Keratinocyte (primary cell): ENCODE measurements at regions not wholly inside any gene's neighbourhood (a gene's known extent, or its start where the extent isn't known, plus 50 kb on each side); places are given as distances from the start of the nearest gene placed in this dataset.
"Not testable (repeated sequence)": the region's sequence is repeated elsewhere in the genome, so short reads cannot be mapped to it uniquely, and the experiment has no call there.

Experiments
- DNase-seq: peaks from one replicate; pipeline ENCODE4 v3.0.0-alpha.2; 2011; ENCODE audit warnings: low read depth, missing footprints, low spot score
- FAIRE-seq: peaks from 2 replicates; lab custom pipeline; 2011; peaks lifted over from hg19 to GRCh38; lab: Jason Lieb, UNC
- H2AFZ ChIP-seq: 2 replicates; pipeline ENCODE4 v1.6.0; 2012; ENCODE audit warnings: low read length, control low read depth, inconsistent platforms; ENCODE audit not compliant: control insufficient read depth
- H3K27ac ChIP-seq: 2 replicates; pipeline ENCODE4 v1.5.1; 2011; ENCODE audit warnings: low read length; ENCODE audit not compliant: control insufficient read depth, insufficient read depth
- H3K27me3 ChIP-seq: 3 replicates; pipeline ENCODE4 v1.6.0; 2011; ENCODE audit warnings: low read length; ENCODE audit not compliant: control insufficient read depth, insufficient read depth; ENCODE audit errors: extremely low read depth
- H3K36me3 ChIP-seq, 2 experiments: 2 replicates in 1 of 2; 3 replicates in 1 of 2; pipeline ENCODE4 v1.5.1; 2011; ENCODE audit warnings: low read length in 2 of 2, mild to moderate bottlenecking in 1 of 2; ENCODE audit not compliant: control insufficient read depth in 2 of 2, insufficient read depth in 2 of 2; ENCODE audit errors: extremely low read depth in 1 of 2
- H3K4me1 ChIP-seq: 3 replicates; pipeline ENCODE4 v1.5.1; 2011; ENCODE audit warnings: low read length; ENCODE audit not compliant: control insufficient read depth, insufficient read depth; ENCODE audit errors: extremely low read depth
- H3K4me2 ChIP-seq: 3 replicates; pipeline ENCODE4 v1.6.0; 2011; ENCODE audit warnings: low read depth, low read length; ENCODE audit not compliant: control insufficient read depth, insufficient read depth; ENCODE audit errors: extremely low read depth
- H3K4me3 ChIP-seq, 3 experiments: fragments of 200-600 bp in 1 of 3; sonication (generic) in 1 of 3; 2 replicates in 2 of 3; 3 replicates in 1 of 3; pipeline ENCODE4 v1.5.1; 2011 to 2016; ENCODE audit warnings: low read length in 3 of 3, mild to moderate bottlenecking in 3 of 3, control low read depth in 2 of 3, inconsistent platforms in 1 of 3, low read depth in 1 of 3, mixed read lengths in 1 of 3, mixed run types in 1 of 3, moderate library complexity in 1 of 3; ENCODE audit not compliant: control insufficient read depth in 2 of 3, insufficient read depth in 2 of 3; ENCODE audit errors: extremely low read depth in 1 of 3
- H3K79me2 ChIP-seq: 2 replicates; pipeline ENCODE4 v1.6.0; 2012; ENCODE audit warnings: low read length; ENCODE audit not compliant: control insufficient read depth, insufficient read depth
- H3K9ac ChIP-seq: 3 replicates; pipeline ENCODE4 v1.6.0; 2011; ENCODE audit warnings: low read length; ENCODE audit not compliant: control insufficient read depth, insufficient read depth; ENCODE audit errors: extremely low read depth
- H3K9me1 ChIP-seq: 3 replicates; pipeline ENCODE4 v1.6.0; 2011; ENCODE audit warnings: low read length; ENCODE audit not compliant: control insufficient read depth, insufficient read depth; ENCODE audit errors: extremely low read depth
- H3K9me3 ChIP-seq: 2 replicates; pipeline ENCODE4 v1.5.1; 2012; ENCODE audit warnings: low read depth, low read length; ENCODE audit not compliant: control insufficient read depth
- H4K20me1 ChIP-seq: 3 replicates; pipeline ENCODE4 v1.6.0; 2011; ENCODE audit warnings: low read length; ENCODE audit not compliant: control insufficient read depth, insufficient read depth; ENCODE audit errors: extremely low read depth
- CTCF ChIP-seq, 3 experiments: IDR thresholded peaks in 1 of 3; conservative IDR thresholded peaks in 1 of 3; optimal IDR thresholded peaks in 1 of 3; 2 replicates in 2 of 3; 3 replicates in 1 of 3; pipeline versions ENCODE3 to v1.5.1; 2011; ENCODE audit warnings: low read length in 3 of 3, mild to moderate bottlenecking in 3 of 3, moderate library complexity in 2 of 3, control low read depth in 1 of 3, inconsistent platforms in 1 of 3; ENCODE audit not compliant: insufficient read depth in 2 of 3; ENCODE audit errors: extremely low read depth in 1 of 3
- EZH2 ChIP-seq: IDR thresholded peaks from one replicate; pipeline ENCODE4 v1.6.1; 2012; ENCODE audit warnings: inconsistent platforms, mild to moderate bottlenecking, low read length, moderate library complexity
- dilution Hi-C: fragments of 300-500 bp; cut with MboI; formaldehyde crosslinking; loops from one replicate; pipeline ENCODE4 v1.7.0; 2020; ENCODE audit warnings: low sequenced_read_pairs; ENCODE audit not compliant: extremely low pct_ligation_motif_present

GRCh38 chr11:81960443-81960842 lies 773.2 kb downstream of the FAM181B start:
- Histone ChIP-seq H3K9me3 (no peaks in the 10 kb centered on the region), H3K27ac (no peak overlapping the region), H3K4me2 (no peak overlapping the region), H2AFZ (no peak overlapping the region), H4K20me1 (no peaks in the 10 kb centered on the region), H3K4me1 (no peaks in the 10 kb centered on the region), H3K36me3 (no peaks in the 10 kb centered on the region), H3K27me3 (no peaks in the 10 kb centered on the region), H3K9me1 (no peaks in the 10 kb centered on the region), H3K4me3 (no peak overlapping the region), H3K9ac (no peak overlapping the region), H3K79me2 (no peaks in the 10 kb centered on the region)
- TF ChIP-seq EZH2 (no peak), CTCF (optimal IDR thresholded peaks at IDR 0.05 in 1 of 3, IDR thresholded peaks at IDR 0.05 in 1 of 3, conservative IDR thresholded peaks at IDR 0.05 in 1 of 3; ENCODE audit: extremely low read depth in 1 of 3, insufficient read depth in 2 of 3, low read length in 3 of 3) (no peak)
- dilution Hi-C loops, result no loop called here
- DNase-seq (no peak), FAIRE-seq (no peak)

GRCh38 chr11:81959341-81959740 lies 774.3 kb downstream of the FAM181B start:
- Histone ChIP-seq H3K9ac (no peak overlapping the region), H2AFZ (no peak overlapping the region), H3K36me3 (no peaks in the 10 kb centered on the region), H3K4me1 (no peaks in the 10 kb centered on the region), H3K4me3 (no peak overlapping the region), H4K20me1 (no peaks in the 10 kb centered on the region), H3K9me3 (no peaks in the 10 kb centered on the region), H3K27me3 (no peaks in the 10 kb centered on the region), H3K9me1 (no peaks in the 10 kb centered on the region), H3K27ac (no peak overlapping the region), H3K79me2 (no peaks in the 10 kb centered on the region), H3K4me2 (no peak overlapping the region)
- dilution Hi-C loops, result no loop called here
- DNase-seq, result no peak
- no peak for TF ChIP-seq EZH2
- TF ChIP-seq CTCF (optimal IDR thresholded peaks at IDR 0.05 in 1 of 3, IDR thresholded peaks at IDR 0.05 in 1 of 3, conservative IDR thresholded peaks at IDR 0.05 in 1 of 3; ENCODE audit: extremely low read depth in 1 of 3, insufficient read depth in 2 of 3, low read length in 3 of 3), result no peak
- FAIRE-seq, result no peak

- H3K9me3 ChIP-seq, H3K4me1 ChIP-seq, dilution Hi-C loops, H3K9me1 ChIP-seq, H4K20me1 ChIP-seq, H3K79me2 ChIP-seq, H3K36me3 ChIP-seq, DNase-seq, H3K4me2 ChIP-seq, H3K27me3 ChIP-seq, FAIRE-seq, H3K27ac ChIP-seq, H3K4me3 ChIP-seq, H2AFZ ChIP-seq, H3K9ac ChIP-seq: not testable (repeated sequence)
Measured at GRCh38 chr11:81954301-81954700, 779.4 kb downstream of the FAM181B start.
